GM19240 (cell line): ENCODE measurements at regions not wholly inside any gene's neighbourhood (a gene's known extent, or its start where the extent isn't known, plus 50 kb on each side); places are given as distances from the start of the nearest gene placed in this dataset.

ENCODE experiments used
- DNase-seq: peaks from one replicate; pipeline ENCODE4 v3.0.0; 2011; ENCODE audit warnings: low spot score; ENCODE audit not compliant: insufficient read length

GRCh38 chr9:120214332-120214731 lies 365.6 kb downstream of the CDK5RAP2 start:
- DNase-seq = no peak

DNA sequence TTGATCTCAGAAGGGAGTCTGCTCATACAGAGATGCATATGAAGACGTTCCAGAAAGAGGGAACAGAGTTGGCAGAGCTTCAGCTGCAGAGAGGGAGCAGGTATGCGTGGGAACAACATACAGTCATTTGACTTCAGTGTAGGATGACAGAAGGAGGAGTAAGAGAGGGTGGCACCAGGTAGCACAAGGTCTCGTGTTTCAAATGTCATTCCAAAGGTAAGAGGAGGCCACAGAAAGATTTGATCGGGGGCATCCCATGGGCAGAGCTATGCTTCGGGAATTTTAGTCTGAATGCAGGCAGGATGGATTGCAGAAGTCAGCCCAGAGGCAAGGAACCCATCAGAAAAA lies 367.1 kb downstream of the CDK5RAP2 start:
- no peak for DNase-seq

DNA sequence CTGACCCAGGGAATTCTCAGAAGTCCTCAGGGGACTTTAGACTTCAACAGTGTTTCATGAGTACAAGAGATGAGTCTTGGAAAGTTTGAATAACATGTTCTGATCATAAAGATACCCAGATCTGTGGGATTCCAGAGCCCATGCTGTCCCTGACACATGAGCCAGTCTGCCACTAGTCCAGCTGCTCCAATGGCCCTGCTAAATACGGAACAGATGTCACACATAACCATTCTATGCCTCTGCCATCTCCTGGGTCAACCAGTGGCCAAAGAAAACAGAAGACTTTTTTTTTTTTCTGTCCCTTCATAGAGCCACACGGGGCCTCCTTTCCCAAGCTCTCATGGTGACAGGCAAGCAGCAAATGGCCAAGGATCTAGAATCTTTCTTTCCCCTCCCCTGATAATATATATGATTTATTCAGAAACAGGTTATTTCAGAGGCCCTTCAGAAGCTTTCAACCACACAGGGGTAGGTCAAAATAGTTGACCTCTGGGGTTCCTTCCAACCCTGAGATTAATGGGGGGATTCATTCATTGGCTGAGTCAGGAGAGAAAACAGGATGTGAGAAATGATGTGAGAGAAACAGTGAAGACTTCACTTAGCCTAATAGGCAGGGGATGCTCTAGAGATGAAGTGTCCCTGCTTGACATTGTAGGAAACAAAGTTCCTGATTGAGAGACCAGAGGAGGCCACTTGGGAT lies 367.7 kb downstream of the CDK5RAP2 start:
- no peak for DNase-seq

GRCh38 chr9:120210274-120210673 lies 369.7 kb downstream of the CDK5RAP2 start:
- DNase-seq = no peak

- no peak for DNase-seq
Measured at GRCh38 chr9:120202856-120203654, 376.9 kb downstream of the CDK5RAP2 start.

DNA sequence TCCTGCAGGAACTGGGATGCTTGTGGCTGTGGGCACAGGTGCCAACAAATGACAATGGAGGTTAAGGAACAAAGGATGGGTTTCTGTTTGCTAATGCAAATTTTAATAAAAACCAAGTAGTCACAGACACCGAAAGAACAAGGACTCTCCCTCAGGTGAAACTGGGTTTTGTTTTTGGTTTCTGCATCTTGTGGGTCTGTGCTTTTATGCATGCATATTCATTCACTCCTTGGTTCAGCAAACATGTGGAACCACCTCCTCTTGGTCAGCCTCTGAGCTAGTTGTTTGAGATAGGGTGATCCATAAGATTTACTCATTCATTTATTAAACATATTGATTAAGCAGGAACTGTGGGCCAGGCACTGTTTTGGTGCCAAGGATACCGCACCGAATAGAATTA lies 381.9 kb downstream of the CDK5RAP2 start:
- no peak for DNase-seq

DNA sequence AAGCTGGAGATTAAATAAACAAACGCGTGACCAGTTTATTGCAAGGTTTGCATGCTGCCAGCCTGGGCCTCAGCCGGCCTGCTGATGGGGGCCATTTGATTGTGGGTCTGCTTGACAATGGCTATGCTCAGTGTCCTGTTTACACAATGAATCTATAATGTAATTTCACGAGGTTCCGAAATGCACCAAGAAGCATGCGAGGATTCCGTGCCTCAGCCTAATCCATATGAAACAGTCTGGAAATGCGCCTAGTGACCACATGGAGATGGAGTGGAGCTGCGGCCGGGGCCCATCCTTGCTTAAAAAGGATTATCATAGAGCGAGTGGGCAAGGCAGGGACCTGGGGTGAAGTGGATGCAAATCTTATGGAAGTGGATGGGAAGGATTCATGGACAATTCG lies 382.4 kb downstream of the CDK5RAP2 start:
- no peak for DNase-seq

- no peak for DNase-seq
Measured at GRCh38 chr9:120191141-120191540, 388.8 kb downstream of the CDK5RAP2 start.

GRCh38 chr9:120187758-120188157 lies 392.2 kb downstream of the CDK5RAP2 start:
- no peak for DNase-seq

GRCh38 chr9:120186276-120186675 lies 393.7 kb downstream of the CDK5RAP2 start:
- DNase-seq = no peak

GRCh38 chr9:120184266-120184665 lies 395.7 kb downstream of the CDK5RAP2 start:
- DNase-seq = no peak

- DNase-seq = no peak
Measured at GRCh38 chr9:120183615-120184014, 396.4 kb downstream of the CDK5RAP2 start.

- DNase-seq = no peak
Measured at GRCh38 chr9:120182011-120182410, 398.0 kb downstream of the CDK5RAP2 start.

DNA sequence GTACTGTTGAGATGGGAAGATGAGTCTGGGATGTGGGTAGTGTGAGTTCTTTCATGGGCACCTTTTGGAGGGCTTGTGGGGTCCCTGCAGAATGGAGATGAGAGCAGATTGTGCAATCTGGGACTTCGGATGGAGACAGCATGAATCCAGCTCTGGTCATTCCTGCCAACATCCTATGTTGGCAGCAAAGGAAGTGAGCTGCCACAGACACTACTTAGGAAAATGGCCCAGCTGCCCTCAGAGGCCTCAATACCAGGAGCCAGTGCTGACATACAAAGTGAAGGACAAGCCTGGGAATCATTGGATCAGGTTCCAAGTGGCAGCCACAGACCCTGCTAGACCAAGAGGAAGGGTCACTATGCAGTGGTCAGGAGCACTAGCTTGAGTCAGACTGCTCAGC lies 402.8 kb downstream of the CDK5RAP2 start:
- no peak for DNase-seq

DNA sequence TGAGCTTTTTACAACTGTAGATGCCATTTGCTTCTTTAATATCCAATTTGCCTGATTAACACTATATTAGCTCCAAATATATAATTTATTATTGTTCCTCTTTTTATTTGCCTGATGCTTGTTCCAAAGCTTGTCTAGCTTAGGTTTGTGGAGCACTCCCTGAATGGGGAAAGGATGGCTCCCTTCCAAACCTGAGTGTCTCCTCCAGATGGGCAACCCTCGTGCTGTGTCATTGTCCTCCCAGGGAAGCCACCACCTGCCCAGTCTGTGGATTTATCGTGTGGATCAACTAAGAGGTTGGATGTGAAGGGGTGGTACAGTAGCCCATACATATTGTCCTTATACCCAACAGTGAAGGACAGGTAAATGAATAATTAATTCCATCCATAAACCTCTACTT lies 404.9 kb downstream of the CDK5RAP2 start:
- DNase-seq = no peak

DNA sequence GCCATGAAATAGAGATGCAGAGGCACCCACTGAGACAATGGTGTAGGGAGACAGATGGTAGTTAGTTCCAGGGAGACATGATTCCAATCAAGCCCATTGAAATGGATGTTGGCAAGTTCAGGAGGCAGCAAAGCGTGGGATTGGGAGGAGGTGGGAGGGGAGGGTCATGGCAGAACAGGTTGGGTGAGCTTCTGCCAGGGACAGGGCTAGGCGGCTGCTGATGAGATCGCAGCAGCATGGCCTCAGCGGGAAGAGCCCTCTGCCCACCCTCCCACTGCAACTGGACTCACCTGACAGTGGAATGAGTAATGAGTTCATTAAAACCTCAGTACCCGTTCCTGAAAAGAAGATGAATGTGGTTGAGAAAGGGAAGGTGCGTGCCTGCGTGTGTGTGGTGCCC lies 418.2 kb downstream of the CDK5RAP2 start:
- no peak for DNase-seq

- DNase-seq = no peak
Measured at GRCh38 chr9:120158221-120158620, 421.7 kb downstream of the CDK5RAP2 start.

DNA sequence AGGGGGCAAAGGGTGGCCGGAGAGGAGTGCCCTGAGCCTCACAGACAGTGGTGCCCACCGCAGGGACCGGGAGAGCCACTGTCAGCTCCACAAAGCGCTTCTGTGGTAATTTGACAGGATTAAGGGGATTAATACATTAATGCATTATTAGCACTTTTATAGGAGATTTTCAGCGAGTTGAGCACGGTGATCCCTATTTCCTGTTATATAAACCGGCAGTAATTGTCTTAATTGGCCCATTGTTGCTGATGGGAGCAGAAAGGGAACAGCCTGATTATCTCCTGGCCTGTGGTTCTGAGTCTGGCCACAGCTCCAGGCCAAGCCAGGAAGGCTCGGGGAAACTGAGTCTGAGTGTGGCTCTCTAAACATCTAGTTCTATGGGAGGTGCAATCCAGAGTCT lies 423.6 kb downstream of the CDK5RAP2 start:
- no peak for DNase-seq

DNA sequence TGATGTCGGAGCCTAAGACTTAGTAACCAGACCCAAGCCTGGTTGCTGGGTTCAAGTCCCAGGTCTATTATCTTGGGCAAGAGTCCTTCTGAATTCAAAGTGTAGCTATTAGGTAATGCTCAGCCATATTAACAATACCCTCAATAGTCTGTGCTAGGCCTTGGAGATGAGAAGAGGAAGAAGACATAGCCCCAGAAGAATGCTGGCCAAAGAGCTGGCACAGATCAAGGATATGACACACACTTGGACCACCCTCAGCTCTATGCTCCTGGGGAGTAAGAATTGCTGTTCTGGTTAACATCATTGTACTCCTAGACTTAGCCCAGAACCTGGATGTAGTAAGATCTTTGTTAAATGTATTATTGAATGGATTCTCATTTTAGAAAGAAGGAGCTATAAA lies 426.7 kb downstream of the CDK5RAP2 start:
- DNase-seq = no peak

GRCh38 chr9:120152295-120152694 lies 427.7 kb downstream of the CDK5RAP2 start:
- DNase-seq = no peak

DNA sequence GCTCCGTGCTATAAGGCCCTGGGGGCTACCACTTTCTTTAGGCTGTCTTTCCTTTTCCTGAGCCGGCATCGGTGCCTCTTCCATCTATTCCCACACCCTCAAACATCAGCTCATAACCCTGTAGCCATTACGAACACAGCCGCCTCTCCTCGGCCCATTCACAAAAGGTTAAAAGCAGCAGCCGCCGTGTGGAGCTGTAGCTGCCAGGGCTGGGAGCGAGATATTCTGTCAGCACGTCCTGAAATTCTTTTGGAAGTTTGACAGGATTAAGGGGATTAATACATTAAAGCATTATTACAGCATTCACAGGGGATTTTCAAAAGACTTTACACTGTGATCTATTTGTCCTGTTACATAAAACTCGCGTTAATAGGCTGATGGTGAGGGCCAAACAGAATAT lies 428.2 kb downstream of the CDK5RAP2 start:
- DNase-seq = no peak

DNA sequence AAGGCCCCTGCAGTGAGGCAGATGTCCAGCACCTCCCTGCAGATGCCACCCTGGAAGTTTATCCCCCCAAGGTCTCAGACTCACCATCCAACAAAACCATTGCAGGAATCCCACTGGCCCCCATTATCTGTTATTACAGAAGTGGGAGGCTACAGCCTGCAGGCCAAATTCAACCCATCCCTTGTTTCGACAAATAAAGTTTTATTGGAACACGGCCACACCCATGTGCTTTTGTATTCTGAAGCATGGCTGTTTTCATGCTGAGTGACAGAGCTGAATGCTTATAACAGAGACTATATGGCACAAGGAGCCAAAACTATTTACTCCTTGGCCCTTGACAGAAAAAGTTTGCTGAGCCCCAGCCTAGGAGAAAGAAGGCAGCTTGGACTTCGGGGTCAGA lies 428.8 kb downstream of the CDK5RAP2 start:
- no peak for DNase-seq

- DNase-seq = no peak
Measured at GRCh38 chr9:120138955-120139354, 441.0 kb downstream of the CDK5RAP2 start.
